H1 (cell line): ENCODE measurements at regions not wholly inside any gene's neighbourhood (a gene's known extent, or its start where the extent isn't known, plus 50 kb on each side); places are given as distances from the start of the nearest gene placed in this dataset.

ENCODE experiments used
- CREB1 ChIP-seq: IDR thresholded peaks from 2 replicates; pipeline ENCODE4 v1.6.1; 2012; ENCODE audit warnings: inconsistent platforms
- TEAD4 ChIP-seq: IDR thresholded peaks from 2 replicates; pipeline ENCODE4 v1.6.1; 2012; ENCODE audit warnings: low read depth, low read length, inconsistent platforms, mixed read lengths

DNA sequence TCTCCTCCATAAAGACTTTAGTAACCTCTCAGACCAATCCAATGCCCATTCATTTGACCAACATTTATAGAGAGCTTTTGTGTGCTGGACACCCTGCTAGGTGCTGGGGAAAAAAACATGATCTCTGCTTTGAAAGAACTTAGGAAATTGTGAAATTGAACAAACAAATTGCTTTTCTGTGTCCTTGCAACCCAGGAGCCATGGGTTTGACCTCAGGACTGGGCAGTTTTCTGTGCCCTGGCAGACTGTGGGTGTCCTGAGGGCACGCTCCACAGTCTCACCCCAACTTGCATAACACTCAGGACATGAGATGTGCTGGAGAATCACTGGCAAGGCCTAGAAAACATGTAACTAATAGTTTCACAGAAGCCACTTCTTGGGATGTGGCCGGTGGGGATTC lies 429.1 kb upstream of the ZMIZ1 start (continued):
- TF ChIP-seq CREB1 (no peak), TEAD4 (no peak)
